CD14-positive monocyte (primary cell): ENCODE measurements at regions not wholly inside any gene's neighbourhood (a gene's known extent, or its start where the extent isn't known, plus 50 kb on each side); places are given as distances from the start of the nearest gene placed in this dataset.

ENCODE experiments used
- DNase-seq, 3 donors: peaks; one replicate each; pipeline ENCODE4 v3.0.0-alpha.2; 2011 to 2022
- H2AFZ ChIP-seq: 2 replicates; pipeline ENCODE4 v1.6.0; 2012; ENCODE audit warnings: mild to moderate bottlenecking, low read depth, low read length, inconsistent platforms; ENCODE audit not compliant: insufficient read depth, poor library complexity, severe bottlenecking
- H3K27ac ChIP-seq, 2 donors: 1 replicate in 1 of 2; 2 replicates in 1 of 2; pipeline ENCODE4 v1.5.1; 2012 to 2013; ENCODE audit warnings: low read length in 2 of 2, control low read depth in 1 of 2, inconsistent platforms in 1 of 2, low read depth in 1 of 2, mild to moderate bottlenecking in 1 of 2
- H3K27me3 ChIP-seq, 2 donors: one replicate each; pipeline versions ENCODE4 v1.6.0 to v1.6.1; 2011 to 2013; ENCODE audit warnings: low read length in 2 of 2; ENCODE audit not compliant: control insufficient read depth in 2 of 2, insufficient read depth in 2 of 2
- H3K36me3 ChIP-seq, 2 donors: replicated peaks in 1 of 2; 1 replicate in 1 of 2; 2 replicates in 1 of 2; pipeline versions ENCODE4 v1.5.1 to v1.6.1; 2012 to 2013; ENCODE audit warnings: low read length in 2 of 2, control low read depth in 1 of 2, inconsistent platforms in 1 of 2, mild to moderate bottlenecking in 1 of 2; ENCODE audit not compliant: insufficient read depth in 2 of 2, control insufficient read depth in 1 of 2
- H3K4me1 ChIP-seq, 2 donors: 1 replicate in 1 of 2; 2 replicates in 1 of 2; pipeline versions ENCODE4 v1.5.1 to v1.6.1; 2012 to 2013; ENCODE audit warnings: low read length in 2 of 2, control low read depth in 1 of 2, inconsistent platforms in 1 of 2, mild to moderate bottlenecking in 1 of 2, moderate library complexity in 1 of 2; ENCODE audit not compliant: insufficient read depth in 2 of 2, control insufficient read depth in 1 of 2
- H3K4me2 ChIP-seq: replicated peaks from 2 replicates; pipeline ENCODE3; 2012; ENCODE audit warnings: low read length, moderate library complexity, mild to moderate bottlenecking; ENCODE audit not compliant: poor library complexity, severe bottlenecking; ENCODE audit errors: extremely low read depth
- H3K4me3 ChIP-seq, 3 experiments: fragments of 200-600 bp in 1 of 3; sonication (generic) in 1 of 3; replicated peaks in 1 of 3; 1 replicate in 2 of 3; 2 replicates in 1 of 3; pipeline ENCODE4 v1.5.1; 2011 to 2013; ENCODE audit warnings: low read length in 3 of 3, mild to moderate bottlenecking in 3 of 3, control low read depth in 2 of 3, low read depth in 2 of 3, inconsistent platforms in 1 of 3, moderate library complexity in 1 of 3
- H3K79me2 ChIP-seq: 2 replicates; pipeline ENCODE4 v1.6.0; 2012; ENCODE audit warnings: mild to moderate bottlenecking, control low read depth, inconsistent platforms, low read length, moderate library complexity; ENCODE audit not compliant: insufficient read depth
- H3K9ac ChIP-seq: 2 replicates; pipeline ENCODE4 v1.6.0; 2017; ENCODE audit warnings: low read length, mild to moderate bottlenecking; ENCODE audit not compliant: insufficient read depth, poor library complexity, severe bottlenecking
- H3K9me3 ChIP-seq, 2 donors: replicated peaks in 1 of 2; 1 replicate in 1 of 2; 2 replicates in 1 of 2; pipeline versions ENCODE4 v1.5.1 to v1.6.1; 2012 to 2013; ENCODE audit warnings: low read length in 2 of 2, control low read depth in 1 of 2; ENCODE audit not compliant: control insufficient read depth in 1 of 2, insufficient read depth in 1 of 2
- H4K20me1 ChIP-seq: 2 replicates; pipeline ENCODE4 v1.6.0; 2012; ENCODE audit warnings: mild to moderate bottlenecking, low read length, control low read depth, moderate library complexity; ENCODE audit not compliant: insufficient read depth
- H3K27ac Mint-ChIP-seq, 7 donors: one replicate each; pipeline ENCODE4 v1.8.0; 2020; ENCODE audit warnings: mild to moderate bottlenecking in 7 of 7, mixed read lengths in 7 of 7, moderate library complexity in 6 of 7, inconsistent platforms in 2 of 7
- H3K27me3 Mint-ChIP-seq, 3 donors: one replicate each; pipeline ENCODE4 v1.8.0; 2021 to 2022; ENCODE audit warnings: low read depth in 3 of 3, mild to moderate bottlenecking in 3 of 3, mixed read lengths in 3 of 3, moderate library complexity in 3 of 3, inconsistent platforms in 1 of 3
- H3K36me3 Mint-ChIP-seq, 2 donors: one replicate each; pipeline ENCODE4 v1.8.0; 2020; ENCODE audit warnings: mixed read lengths in 2 of 2, inconsistent platforms in 1 of 2, mild to moderate bottlenecking in 1 of 2
- H3K4me1 Mint-ChIP-seq: one replicate; pipeline ENCODE4 v1.8.0; 2020; ENCODE audit warnings: mild to moderate bottlenecking, mixed read lengths
- H3K4me3 Mint-ChIP-seq, 2 donors: one replicate each; pipeline ENCODE4 v1.8.0; 2020; ENCODE audit warnings: mild to moderate bottlenecking in 2 of 2, mixed read lengths in 2 of 2, moderate library complexity in 1 of 2
- H3K9me3 Mint-ChIP-seq, 7 donors: one replicate each; pipeline ENCODE4 v1.8.0; 2020 to 2022; ENCODE audit warnings: mixed read lengths in 7 of 7, mild to moderate bottlenecking in 6 of 7, moderate library complexity in 6 of 7, inconsistent platforms in 2 of 7
- WGBS: methylation state at CpG from one replicate; pipeline ENCODE4 v1.1.5; 2013; ENCODE audit warnings: missing lambda C conversion rate; ENCODE audit not compliant: insufficient coverage; 5-methylcytosine and 5-hydroxymethylcytosine counted together
- intact Hi-C, 2 donors: fragments of 100-400 bp; cut with micrococcal nuclease; formaldehyde crosslinking; loops; one replicate each; pipeline versions ENCODE4 v1.15.0 to v1.15.1; 2023
- TF ChIP-seq, protein P1 (sequence below): fragments of 200-600 bp; IDR thresholded peaks from one replicate; pipeline ENCODE4 v1.8.0; 2022; ENCODE audit warnings: antibody characterized with exemption, mild to moderate bottlenecking

GRCh38 chr13:65964672-65965071, 1265.5 kb downstream of the PCDH9 start:
- no peaks in the 10 kb centered on the region for H3K4me1 ChIP-seq
- H3K27me3 ChIP-seq: no peaks in the 10 kb centered on the region
- TF ChIP-seq, protein P1, sequence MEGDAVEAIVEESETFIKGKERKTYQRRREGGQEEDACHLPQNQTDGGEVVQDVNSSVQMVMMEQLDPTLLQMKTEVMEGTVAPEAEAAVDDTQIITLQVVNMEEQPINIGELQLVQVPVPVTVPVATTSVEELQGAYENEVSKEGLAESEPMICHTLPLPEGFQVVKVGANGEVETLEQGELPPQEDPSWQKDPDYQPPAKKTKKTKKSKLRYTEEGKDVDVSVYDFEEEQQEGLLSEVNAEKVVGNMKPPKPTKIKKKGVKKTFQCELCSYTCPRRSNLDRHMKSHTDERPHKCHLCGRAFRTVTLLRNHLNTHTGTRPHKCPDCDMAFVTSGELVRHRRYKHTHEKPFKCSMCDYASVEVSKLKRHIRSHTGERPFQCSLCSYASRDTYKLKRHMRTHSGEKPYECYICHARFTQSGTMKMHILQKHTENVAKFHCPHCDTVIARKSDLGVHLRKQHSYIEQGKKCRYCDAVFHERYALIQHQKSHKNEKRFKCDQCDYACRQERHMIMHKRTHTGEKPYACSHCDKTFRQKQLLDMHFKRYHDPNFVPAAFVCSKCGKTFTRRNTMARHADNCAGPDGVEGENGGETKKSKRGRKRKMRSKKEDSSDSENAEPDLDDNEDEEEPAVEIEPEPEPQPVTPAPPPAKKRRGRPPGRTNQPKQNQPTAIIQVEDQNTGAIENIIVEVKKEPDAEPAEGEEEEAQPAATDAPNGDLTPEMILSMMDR: no peak
- H3K79me2 ChIP-seq: no peaks in the 10 kb centered on the region
- no peak overlapping the region for H2AFZ ChIP-seq
- H3K9me3 Mint-ChIP-seq: peaks cover 0 to 7% (median 3%) of the 10 kb centered on the region in 7 donors
- no CpG with 5 or more reads among the region's 1 CpG for WGBS
- no peaks in the 10 kb centered on the region for H4K20me1 ChIP-seq
- no peak overlapping the region for H3K9ac ChIP-seq
- peaks cover 3% of the 10 kb centered on the region for H3K4me1 Mint-ChIP-seq
- intact Hi-C loops: no loop called here
- no peaks in the 10 kb centered on the region for H3K36me3 Mint-ChIP-seq
- no peak overlapping the region for H3K27ac Mint-ChIP-seq
- H3K9me3 ChIP-seq: no peaks in the 10 kb centered on the region
- H3K27ac ChIP-seq: no peak overlapping the region
- H3K4me3 Mint-ChIP-seq: no peak overlapping the region
- no peak overlapping the region for H3K4me3 ChIP-seq
- no peak for DNase-seq
- H3K4me2 ChIP-seq: no peak overlapping the region
- H3K27me3 Mint-ChIP-seq: no peaks in the 10 kb centered on the region
- no peaks in the 10 kb centered on the region for H3K36me3 ChIP-seq

DNA sequence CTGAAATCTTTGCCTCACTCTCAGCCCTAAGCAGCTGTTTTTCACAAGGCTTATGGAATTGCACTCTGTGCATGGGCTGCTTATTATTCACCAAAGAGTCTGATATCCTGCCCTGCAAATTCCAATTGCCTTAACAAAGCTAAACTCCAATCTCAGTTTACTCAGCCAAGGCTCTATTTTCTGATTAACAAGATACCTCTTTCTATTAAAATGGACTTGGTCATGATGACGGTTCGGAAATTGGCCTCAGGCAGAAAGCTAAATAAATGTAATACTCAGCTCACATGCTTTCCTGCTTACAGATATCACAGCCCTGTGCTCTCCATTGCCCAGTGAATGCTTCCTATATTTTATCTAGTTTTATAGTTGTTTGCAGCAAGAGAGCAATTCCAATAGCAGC, 1270.8 kb downstream of the PCDH9 start:
- Histone ChIP-seq H3K4me3 (no peak overlapping the region), H3K79me2 (no peaks in the 10 kb centered on the region), H3K4me1 (no peaks in the 10 kb centered on the region), H2AFZ (no peak overlapping the region), H4K20me1 (no peaks in the 10 kb centered on the region), H3K27ac (no peak overlapping the region), H3K27me3 (no peaks in the 10 kb centered on the region), H3K4me2 (no peak overlapping the region), H3K9me3 (peaks cover 5% of the 10 kb centered on the region in 2 donors), H3K9ac (no peak overlapping the region), H3K36me3 (no peaks in the 10 kb centered on the region)
- no peak overlapping the region for H3K4me3 Mint-ChIP-seq
- whole genome bisulfite sequencing: no CpG with 5 or more reads among the region's 2 CpGs
- H3K36me3 Mint-ChIP-seq: no peaks in the 10 kb centered on the region
- no peaks in the 10 kb centered on the region for H3K27me3 Mint-ChIP-seq
- no peak for DNase-seq
- intact Hi-C loops: no loop called here
- peaks cover 0 to 11% (median 3%) of the 10 kb centered on the region in 7 donors for H3K9me3 Mint-ChIP-seq
- no peaks in the 10 kb centered on the region for H3K4me1 Mint-ChIP-seq
- no peak overlapping the region for H3K27ac Mint-ChIP-seq
- TF ChIP-seq, protein P1: no peak
